ENCODE measurements at regions not wholly inside any gene's neighbourhood (a gene's known extent, or its start where the extent isn't known, plus 50 kb on each side); places are given as distances from the start of the nearest gene placed in this dataset.

DNA sequence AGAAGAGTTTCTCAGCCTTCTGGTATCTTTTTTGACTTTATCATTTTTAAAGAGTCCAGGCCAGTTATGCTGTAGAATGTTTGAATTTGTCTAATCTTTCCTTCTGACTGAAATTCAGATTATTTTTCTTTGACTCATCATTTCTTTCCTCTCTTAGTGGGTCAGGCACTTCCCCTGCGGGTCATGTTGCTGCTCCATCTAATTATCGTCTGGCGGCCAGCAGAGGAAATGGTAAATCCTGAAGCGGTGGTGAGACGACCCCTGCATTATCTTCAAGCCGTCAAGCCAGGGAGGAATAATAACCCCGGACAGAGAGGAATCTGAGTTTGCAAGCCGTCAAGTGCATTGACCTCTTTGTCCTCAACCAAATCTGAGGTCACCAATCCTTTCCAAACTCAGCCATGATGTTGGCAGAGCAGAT is 102.1 kb downstream of the ADSS2 start:
- in situ Hi-C loops (cut with HindIII; ENCODE audit: low sequenced_read_pairs): no loop called here

DNA sequence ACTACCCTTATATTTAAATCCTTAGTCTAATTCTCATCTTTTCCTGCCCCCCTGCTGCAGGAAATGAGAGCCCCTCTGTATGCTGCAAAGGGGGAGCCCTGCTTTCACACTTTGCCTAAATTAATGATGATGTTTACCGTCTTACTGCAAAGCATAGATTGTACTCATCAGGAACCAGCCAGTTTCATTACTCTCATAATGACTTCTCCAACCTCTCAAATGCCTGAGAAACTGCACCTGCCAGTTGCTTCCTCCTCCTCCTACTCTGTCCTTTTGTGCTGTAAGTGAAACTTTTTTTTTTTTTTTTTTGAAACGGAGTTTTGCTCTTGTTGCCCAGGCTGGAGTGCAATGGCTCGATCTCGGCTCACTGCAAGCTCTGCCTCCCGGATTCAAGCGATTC is 101.7 kb downstream of the ADSS2 start:
- DNase-seq (ENCODE audit: low spot score): no peak

More for the DNA sequence above, 102.1 kb downstream of the ADSS2 start:
- DNase-seq (ENCODE audit: low spot score): no peak

DNA sequence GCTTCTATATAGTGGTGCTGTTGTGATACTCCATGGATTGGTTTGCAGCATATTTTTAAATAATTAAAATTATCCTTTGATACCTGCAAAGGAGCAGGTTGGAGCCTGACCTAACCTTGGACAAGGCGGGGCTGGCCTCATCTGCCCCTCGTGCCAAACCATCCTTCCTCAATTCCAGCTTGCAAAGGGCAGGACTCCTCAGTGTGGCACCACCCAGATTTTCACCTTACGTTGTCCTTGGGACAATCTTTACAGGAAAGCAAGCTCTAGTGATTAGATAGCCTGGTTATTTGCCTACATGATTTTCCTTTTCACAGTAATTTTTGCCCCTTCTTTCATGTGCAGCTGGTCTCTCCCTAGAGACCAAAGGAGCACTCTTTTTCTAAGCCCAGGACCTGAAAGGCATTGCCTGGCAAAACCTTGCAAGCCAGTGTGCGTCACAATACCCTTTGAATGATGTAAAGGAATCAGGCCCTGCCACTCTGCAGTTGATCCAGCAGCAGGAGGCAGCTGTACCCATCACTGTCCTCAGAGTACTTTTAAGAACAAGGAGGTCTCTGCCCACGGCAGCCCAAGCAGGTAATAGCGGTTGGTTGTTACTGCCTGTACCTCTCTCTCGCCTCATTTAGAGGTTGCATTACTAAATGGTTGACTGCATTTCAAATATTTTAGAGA is 99.4 kb downstream of the ADSS2 start:
- in situ Hi-C loops (cut with HindIII; ENCODE audit: low sequenced_read_pairs): no loop called here
- DNase-seq (ENCODE audit: low spot score): no peak

More for the DNA sequence above, 101.7 kb downstream of the ADSS2 start:
- in situ Hi-C loops (cut with HindIII; ENCODE audit: low sequenced_read_pairs): no loop called here

DNA sequence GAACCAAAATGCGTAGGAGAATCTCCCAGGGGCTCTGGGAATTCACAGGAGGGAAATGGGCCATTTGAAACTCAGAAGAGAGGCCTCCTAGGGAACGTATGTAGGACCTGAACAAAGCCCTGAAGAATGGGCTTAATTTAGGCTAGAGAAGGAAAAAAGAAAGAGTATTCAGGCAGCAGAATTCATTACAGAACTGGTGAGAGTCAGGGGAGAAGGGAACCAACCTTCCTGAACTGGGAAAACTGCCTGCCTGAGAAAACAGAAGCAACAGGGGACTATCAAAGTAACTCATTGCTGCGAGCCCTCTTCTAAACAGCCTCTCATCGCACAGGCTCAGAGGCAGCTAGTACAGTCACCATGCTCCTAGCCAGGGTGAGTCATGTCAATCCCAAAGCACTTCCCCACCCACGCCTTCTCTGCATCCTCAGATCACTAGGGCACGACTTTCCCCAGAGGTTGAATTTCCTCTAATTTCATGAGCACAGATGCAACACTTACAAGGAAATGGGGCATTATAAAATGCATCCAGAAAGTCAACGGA is 98.1 kb downstream of the ADSS2 start:
- in situ Hi-C loops (cut with HindIII; ENCODE audit: low sequenced_read_pairs): no loop called here
- DNase-seq (ENCODE audit: low spot score): no peak

DNA sequence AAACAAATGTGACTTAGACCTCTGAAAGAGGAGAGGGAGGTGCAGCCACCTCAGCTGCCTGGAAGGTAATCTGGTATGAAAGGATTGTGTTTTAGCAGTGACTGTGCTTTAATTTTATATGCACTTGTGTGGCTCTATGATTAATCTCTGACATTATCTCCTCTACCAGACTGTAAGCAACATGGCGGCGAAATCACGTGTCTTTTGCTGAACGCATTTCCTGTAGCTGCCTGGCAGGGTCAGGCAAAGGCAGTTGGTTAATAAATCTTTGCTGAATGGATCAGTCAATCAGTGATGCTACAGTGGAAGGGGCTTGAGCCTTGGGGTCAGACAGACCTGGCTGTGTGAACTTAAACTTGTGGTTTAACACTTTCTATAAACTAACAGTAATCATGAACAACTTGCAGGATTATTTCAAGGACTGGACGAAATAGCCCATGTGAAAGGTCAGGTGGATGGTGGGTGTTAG is 96.9 kb downstream of the ADSS2 start:
- in situ Hi-C loops (cut with HindIII; ENCODE audit: low sequenced_read_pairs): no loop called here
- DNase-seq (ENCODE audit: low spot score): no peak

DNA sequence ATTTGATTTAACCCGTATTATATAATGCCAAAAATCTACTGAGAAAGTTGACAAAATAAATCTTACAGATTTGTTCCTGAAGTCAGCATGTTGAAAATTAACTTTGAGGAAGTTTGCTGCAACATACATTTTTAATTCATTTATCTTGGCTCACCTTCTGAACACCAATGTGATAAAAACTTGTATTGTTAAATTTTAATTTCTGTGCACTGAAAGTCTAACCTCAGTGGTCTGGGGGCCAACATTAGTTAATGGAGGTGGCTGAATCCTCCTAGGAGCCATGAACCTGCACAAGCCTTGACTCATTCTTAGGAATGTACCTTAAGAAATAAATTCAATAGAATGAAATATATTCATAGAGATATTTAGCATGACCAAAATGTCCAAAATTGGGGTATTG is 95.3 kb downstream of the ADSS2 start:
- DNase-seq (ENCODE audit: low spot score): no peak
- in situ Hi-C loops (cut with HindIII; ENCODE audit: low sequenced_read_pairs): no loop called here
